Gastroesophageal sphincter (tissue), 3 donors: ENCODE measurements at regions not wholly inside any gene's neighbourhood (a gene's known extent, or its start where the extent isn't known, plus 50 kb on each side); places are given as distances from the start of the nearest gene placed in this dataset.

Source experiments
- EP300 ChIP-seq: sonication (generic); formaldehyde crosslinking; IDR thresholded peaks from one replicate; pipeline ENCODE4 v1.6.1; 2017; ENCODE audit warnings: antibody characterized with exemption, mild to moderate bottlenecking
- POLR2A ChIP-seq, 2 donors: fragments of 450-650 bp; IDR thresholded peaks; one replicate each; pipeline ENCODE4 v1.6.1; 2017; ENCODE audit warnings: antibody characterized with exemption in 2 of 2, mild to moderate bottlenecking in 2 of 2, moderate library complexity in 1 of 2
- POLR2AphosphoS5 ChIP-seq: sonication (generic); formaldehyde crosslinking; IDR thresholded peaks from one replicate; pipeline ENCODE4 v1.6.1; 2017; ENCODE audit warnings: antibody characterized with exemption
- TF ChIP-seq, protein P1 (sequence below), 4 experiments: fragments of 200-600 bp in 2 of 4; fragments of 450-650 bp in 2 of 4; sonication (generic) in 1 of 4; IDR thresholded peaks; one replicate each; pipeline ENCODE4 v1.5.1; 2017 to 2019; ENCODE audit warnings: antibody characterized with exemption in 4 of 4, mild to moderate bottlenecking in 2 of 4, moderate library complexity in 2 of 4

DNA sequence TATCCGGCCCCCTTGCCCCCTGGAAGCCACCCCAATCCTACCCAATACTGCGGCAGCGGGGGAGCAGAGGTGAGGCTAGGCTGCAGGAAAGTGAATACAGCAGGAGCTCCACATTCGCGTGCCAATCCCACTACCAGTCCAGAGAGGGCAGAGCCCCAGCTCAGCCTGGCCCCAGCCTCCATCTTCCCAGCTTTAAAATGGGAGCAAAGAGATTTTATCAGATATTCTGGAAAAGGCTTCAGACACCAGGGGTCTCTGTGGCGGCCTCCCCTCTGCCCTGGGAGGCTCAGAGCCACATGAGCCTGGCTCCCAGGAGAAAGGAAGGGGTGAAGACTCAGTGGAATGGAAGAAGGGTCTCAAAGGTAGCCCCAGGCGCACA is 72.7 kb downstream of the NCOR2 start:
- TF ChIP-seq POLR2A (IDR thresholded peaks at IDR 0.05): no peak
- TF ChIP-seq, protein P1, sequence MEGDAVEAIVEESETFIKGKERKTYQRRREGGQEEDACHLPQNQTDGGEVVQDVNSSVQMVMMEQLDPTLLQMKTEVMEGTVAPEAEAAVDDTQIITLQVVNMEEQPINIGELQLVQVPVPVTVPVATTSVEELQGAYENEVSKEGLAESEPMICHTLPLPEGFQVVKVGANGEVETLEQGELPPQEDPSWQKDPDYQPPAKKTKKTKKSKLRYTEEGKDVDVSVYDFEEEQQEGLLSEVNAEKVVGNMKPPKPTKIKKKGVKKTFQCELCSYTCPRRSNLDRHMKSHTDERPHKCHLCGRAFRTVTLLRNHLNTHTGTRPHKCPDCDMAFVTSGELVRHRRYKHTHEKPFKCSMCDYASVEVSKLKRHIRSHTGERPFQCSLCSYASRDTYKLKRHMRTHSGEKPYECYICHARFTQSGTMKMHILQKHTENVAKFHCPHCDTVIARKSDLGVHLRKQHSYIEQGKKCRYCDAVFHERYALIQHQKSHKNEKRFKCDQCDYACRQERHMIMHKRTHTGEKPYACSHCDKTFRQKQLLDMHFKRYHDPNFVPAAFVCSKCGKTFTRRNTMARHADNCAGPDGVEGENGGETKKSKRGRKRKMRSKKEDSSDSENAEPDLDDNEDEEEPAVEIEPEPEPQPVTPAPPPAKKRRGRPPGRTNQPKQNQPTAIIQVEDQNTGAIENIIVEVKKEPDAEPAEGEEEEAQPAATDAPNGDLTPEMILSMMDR (IDR thresholded peaks at IDR 0.05): no peak
- no peak for TF ChIP-seq POLR2AphosphoS5
- TF ChIP-seq EP300: no peak
